ENCODE measurements at regions not wholly inside any gene's neighbourhood (a gene's known extent, or its start where the extent isn't known, plus 50 kb on each side); places are given as distances from the start of the nearest gene placed in this dataset.

DNA sequence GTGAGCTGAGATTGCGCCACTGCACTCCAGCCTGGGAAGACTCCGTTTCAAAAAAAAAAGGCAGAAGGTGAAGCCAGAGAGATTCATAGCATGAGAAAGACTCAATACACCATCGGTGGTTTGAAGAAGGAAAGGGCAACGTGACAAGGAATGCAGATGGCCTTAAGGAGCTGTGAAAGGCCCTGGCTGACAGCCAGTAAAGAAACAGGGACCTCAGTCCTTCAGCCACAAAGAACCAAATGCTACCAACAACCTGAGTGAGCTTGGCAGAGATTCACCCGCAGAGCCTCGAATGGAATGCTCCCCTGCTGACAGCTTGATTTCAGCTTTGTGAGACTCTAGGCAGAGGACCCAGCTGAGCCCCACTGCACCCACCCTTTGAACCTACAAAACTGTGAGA lies 154.9 kb upstream of the NDUFV2 start:
- ChIA-PET CTCF (no interaction called here), POLR2A (no interaction called here)
- peaks cover 0 to 16% (median 4%) of the 10 kb centered on the region in 5 experiments for H3K27me3 ChIP-seq (replicated peaks in 2 of 5; ENCODE audit: control insufficient read depth in 4 of 5, insufficient read depth in 5 of 5, low read length in 4 of 5)
- H3K36me3 ChIP-seq (ENCODE audit: control insufficient read depth in 4 of 4, insufficient read depth in 4 of 4, low read length in 3 of 4), result no peaks in the 10 kb centered on the region
- H3K4me1 ChIP-seq (ENCODE audit: control extremely low read depth in 1 of 4, control insufficient read depth in 4 of 4, insufficient read depth in 4 of 4, low read length in 3 of 4), result no peaks in the 10 kb centered on the region
- 65% methylated on average over 6 of the region's 6 CpGs for WGBS (ENCODE audit: insufficient coverage)
- H3K4me3 ChIP-seq (ENCODE audit: control insufficient read depth in 1 of 7, extremely low read depth in 1 of 7, insufficient read depth in 4 of 7, low read depth in 2 of 7, low read length in 6 of 7), result no peak overlapping the region
- H3K9me3 ChIP-seq (ENCODE audit: control extremely low read depth in 1 of 5, control insufficient read depth in 4 of 5, insufficient read depth in 2 of 5, low read depth in 1 of 5, low read length in 4 of 5), result peaks cover 0 to 9% (median 3%) of the 10 kb centered on the region in 5 experiments
- DNase-seq, result no peak
- no peak overlapping the region for H3K27ac ChIP-seq (ENCODE audit: insufficient read depth in 1 of 2, low read depth in 1 of 2, low read length in 2 of 2, poor library complexity in 1 of 2, severe bottlenecking in 2 of 2)

DNA sequence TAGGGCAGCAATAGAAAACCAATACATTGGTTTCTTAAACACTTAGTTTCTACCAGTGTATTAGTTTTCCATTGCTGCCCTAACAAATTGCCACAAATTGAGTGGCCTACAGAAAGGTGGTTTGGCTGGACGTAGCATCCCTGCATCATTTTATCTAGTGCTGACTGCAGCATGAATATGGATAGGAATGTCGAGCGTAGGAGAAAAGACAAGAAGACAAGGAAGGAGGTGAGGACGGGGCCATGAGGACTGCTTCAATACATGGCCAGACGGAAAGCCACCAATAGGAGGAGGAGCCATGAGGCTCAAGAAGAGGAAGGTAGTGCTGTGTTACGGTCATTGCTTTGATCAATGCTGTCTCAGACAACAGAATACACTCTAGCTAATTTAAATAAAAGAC lies 154.5 kb upstream of the NDUFV2 start:
- Histone ChIP-seq H3K27me3 (replicated peaks in 2 of 5; ENCODE audit: control insufficient read depth in 4 of 5, insufficient read depth in 5 of 5, low read length in 4 of 5) (peaks cover 0 to 16% (median 4%) of the 10 kb centered on the region in 5 experiments), H3K36me3 (ENCODE audit: control insufficient read depth in 4 of 4, insufficient read depth in 4 of 4, low read length in 3 of 4) (no peaks in the 10 kb centered on the region), H3K4me3 (ENCODE audit: control insufficient read depth in 1 of 7, extremely low read depth in 1 of 7, insufficient read depth in 4 of 7, low read depth in 2 of 7, low read length in 6 of 7) (no peak overlapping the region), H3K27ac (ENCODE audit: insufficient read depth in 1 of 2, low read depth in 1 of 2, low read length in 2 of 2, poor library complexity in 1 of 2, severe bottlenecking in 2 of 2) (no peak overlapping the region), H3K9me3 (ENCODE audit: control extremely low read depth in 1 of 5, control insufficient read depth in 4 of 5, insufficient read depth in 2 of 5, low read depth in 1 of 5, low read length in 4 of 5) (peaks cover 0 to 9% (median 3%) of the 10 kb centered on the region in 5 experiments), H3K4me1 (ENCODE audit: control extremely low read depth in 1 of 4, control insufficient read depth in 4 of 4, insufficient read depth in 4 of 4, low read length in 3 of 4) (no peaks in the 10 kb centered on the region)
- ChIA-PET CTCF (no interaction called here), POLR2A (no interaction called here)
- no peak for DNase-seq
- 79% methylated on average over 4 of the region's 6 CpGs for WGBS (ENCODE audit: insufficient coverage)

GRCh38 chr18:8948471-8949149 lies 153.9 kb upstream of the NDUFV2 start:
- WGBS (ENCODE audit: insufficient coverage), result 83% methylated on average over 6 of the region's 7 CpGs
- no peak overlapping the region for H3K27ac ChIP-seq (ENCODE audit: insufficient read depth in 1 of 2, low read depth in 1 of 2, low read length in 2 of 2, poor library complexity in 1 of 2, severe bottlenecking in 2 of 2)
- H3K27me3 ChIP-seq (replicated peaks in 2 of 5; ENCODE audit: control insufficient read depth in 4 of 5, insufficient read depth in 5 of 5, low read length in 4 of 5), result peaks cover 0 to 16% (median 4%) of the 10 kb centered on the region in 5 experiments
- DNase-seq, result no peak
- H3K4me1 ChIP-seq (ENCODE audit: control extremely low read depth in 1 of 4, control insufficient read depth in 4 of 4, insufficient read depth in 4 of 4, low read length in 3 of 4), result no peaks in the 10 kb centered on the region
- POLR2A ChIA-PET, result no interaction called here
- H3K4me3 ChIP-seq (ENCODE audit: control insufficient read depth in 1 of 7, extremely low read depth in 1 of 7, insufficient read depth in 4 of 7, low read depth in 2 of 7, low read length in 6 of 7), result no peak overlapping the region
- no peaks in the 10 kb centered on the region for H3K36me3 ChIP-seq (ENCODE audit: control insufficient read depth in 4 of 4, insufficient read depth in 4 of 4, low read length in 3 of 4)
- H3K9me3 ChIP-seq (ENCODE audit: control extremely low read depth in 1 of 5, control insufficient read depth in 4 of 5, insufficient read depth in 2 of 5, low read depth in 1 of 5, low read length in 4 of 5), result peaks cover 0 to 10% (median 3%) of the 10 kb centered on the region in 5 experiments
- CTCF ChIA-PET, result no interaction called here

DNA sequence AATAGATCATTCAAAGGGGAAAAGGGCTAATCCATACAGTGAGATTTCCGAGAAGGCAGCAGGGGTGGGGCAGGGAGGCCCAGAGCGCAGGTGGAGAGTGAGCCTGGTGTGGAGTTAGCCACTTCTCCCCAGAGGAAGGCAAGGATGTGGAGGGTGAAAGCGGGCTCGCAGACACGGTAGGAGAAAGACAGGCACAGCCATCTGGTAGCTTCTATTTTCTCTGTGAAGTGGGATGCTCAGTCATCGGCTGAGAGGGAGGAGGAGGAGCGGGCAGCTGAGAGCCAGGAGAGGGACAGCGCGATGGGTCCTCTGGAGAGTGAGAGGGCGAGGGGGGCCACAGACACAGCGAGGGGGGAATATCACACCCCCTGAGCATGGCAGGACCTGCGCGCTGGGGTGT lies 153.3 kb upstream of the NDUFV2 start:
- Histone ChIP-seq H3K27me3 (replicated peaks in 2 of 5; ENCODE audit: control insufficient read depth in 4 of 5, insufficient read depth in 5 of 5, low read length in 4 of 5) (peaks cover 0 to 16% (median 4%) of the 10 kb centered on the region in 5 experiments), H3K27ac (ENCODE audit: insufficient read depth in 1 of 2, low read depth in 1 of 2, low read length in 2 of 2, poor library complexity in 1 of 2, severe bottlenecking in 2 of 2) (no peak overlapping the region), H3K4me3 (ENCODE audit: control insufficient read depth in 1 of 7, extremely low read depth in 1 of 7, insufficient read depth in 4 of 7, low read depth in 2 of 7, low read length in 6 of 7) (no peak overlapping the region), H3K36me3 (ENCODE audit: control insufficient read depth in 4 of 4, insufficient read depth in 4 of 4, low read length in 3 of 4) (no peaks in the 10 kb centered on the region), H3K4me1 (ENCODE audit: control extremely low read depth in 1 of 4, control insufficient read depth in 4 of 4, insufficient read depth in 4 of 4, low read length in 3 of 4) (no peaks in the 10 kb centered on the region), H3K9me3 (ENCODE audit: control extremely low read depth in 1 of 5, control insufficient read depth in 4 of 5, insufficient read depth in 2 of 5, low read depth in 1 of 5, low read length in 4 of 5) (peaks cover 0 to 10% (median 3%) of the 10 kb centered on the region in 5 experiments)
- 73% methylated on average over 12 of the region's 13 CpGs for WGBS (ENCODE audit: insufficient coverage)
- POLR2A ChIA-PET, result no interaction called here
- CTCF ChIA-PET, result no interaction called here
- DNase-seq, result no peak

DNA sequence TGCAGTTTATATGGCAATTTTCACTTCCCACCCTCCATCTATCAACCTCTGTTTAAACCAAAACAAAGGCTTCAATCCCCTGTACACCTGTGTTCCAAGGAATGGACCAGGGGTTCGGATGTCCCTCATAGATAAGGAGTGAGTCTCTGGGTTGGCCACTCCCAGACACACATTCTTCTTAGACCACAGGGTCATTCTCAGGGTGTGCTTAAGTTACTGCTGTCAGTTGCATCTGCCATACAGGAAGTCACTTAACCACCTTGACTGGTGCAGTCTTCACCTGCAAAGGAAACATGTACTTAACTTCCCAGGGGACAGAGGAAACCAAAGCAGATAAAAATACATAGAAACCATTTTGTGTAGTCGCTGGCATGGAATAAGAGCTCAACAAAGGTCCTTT lies 151.0 kb upstream of the NDUFV2 start:
- Histone ChIP-seq H3K27ac (ENCODE audit: insufficient read depth in 1 of 2, low read depth in 1 of 2, low read length in 2 of 2, poor library complexity in 1 of 2, severe bottlenecking in 2 of 2) (no peak overlapping the region), H3K36me3 (ENCODE audit: control insufficient read depth in 4 of 4, insufficient read depth in 4 of 4, low read length in 3 of 4) (no peaks in the 10 kb centered on the region), H3K4me3 (ENCODE audit: control insufficient read depth in 1 of 7, extremely low read depth in 1 of 7, insufficient read depth in 4 of 7, low read depth in 2 of 7, low read length in 6 of 7) (no peak overlapping the region), H3K4me1 (ENCODE audit: control extremely low read depth in 1 of 4, control insufficient read depth in 4 of 4, insufficient read depth in 4 of 4, low read length in 3 of 4) (no peaks in the 10 kb centered on the region), H3K9me3 (ENCODE audit: control extremely low read depth in 1 of 5, control insufficient read depth in 4 of 5, insufficient read depth in 2 of 5, low read depth in 1 of 5, low read length in 4 of 5) (peaks cover 0 to 6% (median 3%) of the 10 kb centered on the region in 5 experiments), H3K27me3 (replicated peaks in 2 of 5; ENCODE audit: control insufficient read depth in 4 of 5, insufficient read depth in 5 of 5, low read length in 4 of 5) (peaks cover 0 to 16% (median 4%) of the 10 kb centered on the region in 5 experiments)
- WGBS (ENCODE audit: insufficient coverage), result 75% methylated on average over 2 of the region's 2 CpGs
- DNase-seq, result peak in 1 of 3 donors; percentile 19
- ChIA-PET CTCF (interaction anchor here (1.0 kb wide), 1 partner anchor 36 kb away, joined by 3 read pairs; no protein-coding TSS in a partner anchor), POLR2A (no interaction called here)

GRCh38 chr18:8952174-8952573 lies 150.3 kb upstream of the NDUFV2 start:
- DNase-seq, result no peak
- POLR2A ChIA-PET, result no interaction called here
- Histone ChIP-seq H3K4me3 (ENCODE audit: control insufficient read depth in 1 of 7, extremely low read depth in 1 of 7, insufficient read depth in 4 of 7, low read depth in 2 of 7, low read length in 6 of 7) (no peak overlapping the region), H3K36me3 (ENCODE audit: control insufficient read depth in 4 of 4, insufficient read depth in 4 of 4, low read length in 3 of 4) (no peaks in the 10 kb centered on the region), H3K4me1 (ENCODE audit: control extremely low read depth in 1 of 4, control insufficient read depth in 4 of 4, insufficient read depth in 4 of 4, low read length in 3 of 4) (no peaks in the 10 kb centered on the region), H3K27me3 (replicated peaks in 2 of 5; ENCODE audit: control insufficient read depth in 4 of 5, insufficient read depth in 5 of 5, low read length in 4 of 5) (peaks cover 0 to 16% (median 4%) of the 10 kb centered on the region in 5 experiments), H3K9me3 (ENCODE audit: control extremely low read depth in 1 of 5, control insufficient read depth in 4 of 5, insufficient read depth in 2 of 5, low read depth in 1 of 5, low read length in 4 of 5) (peaks cover 0 to 7% (median 5%) of the 10 kb centered on the region in 5 experiments), H3K27ac (ENCODE audit: insufficient read depth in 1 of 2, low read depth in 1 of 2, low read length in 2 of 2, poor library complexity in 1 of 2, severe bottlenecking in 2 of 2) (no peak overlapping the region)
- 80% methylated on average over 2 of the region's 5 CpGs for WGBS (ENCODE audit: insufficient coverage)
- CTCF ChIA-PET, result interaction anchor here (1.0 kb wide), 1 partner anchor 35 kb away, joined by 3 read pairs; no protein-coding TSS in a partner anchor

DNA sequence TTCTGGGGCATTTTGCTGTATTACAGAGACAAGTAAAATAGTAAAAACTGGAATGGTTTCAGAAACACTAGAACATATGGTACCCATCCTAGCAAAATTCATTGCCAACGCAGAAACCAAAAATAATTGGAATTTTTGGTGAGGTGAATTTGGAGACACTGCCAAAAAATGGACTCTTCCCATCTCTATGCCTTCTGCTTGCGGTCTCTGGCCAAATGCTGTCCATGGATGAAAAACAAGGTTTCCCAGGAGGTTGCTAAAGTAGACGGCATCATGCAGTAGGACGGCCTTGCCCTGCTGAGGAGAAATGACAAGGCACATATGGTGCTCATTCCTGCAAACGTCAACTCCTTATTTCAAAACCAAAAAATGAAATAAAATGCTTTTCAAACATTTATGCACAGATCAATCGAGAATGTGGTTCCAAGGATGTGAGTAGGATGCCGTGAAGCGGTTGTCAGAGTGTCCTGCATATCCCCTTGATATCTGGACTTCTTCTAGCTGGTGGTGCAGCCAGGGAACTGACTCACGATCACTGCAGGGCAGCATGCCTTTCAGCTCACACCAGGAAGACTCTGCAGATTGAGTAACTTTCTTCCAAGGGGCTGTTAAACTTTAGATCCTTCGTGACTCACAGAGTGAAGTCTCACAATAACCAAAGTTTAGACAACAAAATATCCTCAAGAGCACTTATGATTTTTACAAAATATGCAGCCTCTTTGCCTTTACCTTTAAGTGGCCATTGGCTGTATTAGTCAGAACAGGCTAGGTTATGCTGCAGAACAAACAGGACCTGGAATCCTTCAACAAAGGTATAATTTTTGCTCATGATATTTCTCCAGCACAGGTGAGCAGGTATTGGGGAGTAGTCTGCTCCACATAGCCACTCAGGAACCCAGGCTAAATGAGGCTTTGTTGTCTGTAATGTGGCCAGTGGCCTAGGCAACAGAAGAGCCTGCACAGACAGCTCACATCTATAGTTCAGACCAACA lies 149.4 kb upstream of the NDUFV2 start:
- POLR2A ChIA-PET, result no interaction called here
- no peak for DNase-seq
- Histone ChIP-seq H3K36me3 (ENCODE audit: control insufficient read depth in 4 of 4, insufficient read depth in 4 of 4, low read length in 3 of 4) (no peaks in the 10 kb centered on the region), H3K27ac (ENCODE audit: insufficient read depth in 1 of 2, low read depth in 1 of 2, low read length in 2 of 2, poor library complexity in 1 of 2, severe bottlenecking in 2 of 2) (no peak overlapping the region), H3K9me3 (ENCODE audit: control extremely low read depth in 1 of 5, control insufficient read depth in 4 of 5, insufficient read depth in 2 of 5, low read depth in 1 of 5, low read length in 4 of 5) (peaks cover 0 to 9% (median 5%) of the 10 kb centered on the region in 5 experiments), H3K27me3 (replicated peaks in 2 of 5; ENCODE audit: control insufficient read depth in 4 of 5, insufficient read depth in 5 of 5, low read length in 4 of 5) (peaks cover 0 to 16% (median 4%) of the 10 kb centered on the region in 5 experiments), H3K4me1 (ENCODE audit: control extremely low read depth in 1 of 4, control insufficient read depth in 4 of 4, insufficient read depth in 4 of 4, low read length in 3 of 4) (no peaks in the 10 kb centered on the region), H3K4me3 (ENCODE audit: control insufficient read depth in 1 of 7, extremely low read depth in 1 of 7, insufficient read depth in 4 of 7, low read depth in 2 of 7, low read length in 6 of 7) (no peak overlapping the region)
- CTCF ChIA-PET, result no interaction called here
- WGBS (ENCODE audit: insufficient coverage), result over 99% methylated on average over 9 of the region's 10 CpGs
